GM12874 (cell line): ENCODE measurements at regions not wholly inside any gene's neighbourhood (a gene's known extent, or its start where the extent isn't known, plus 50 kb on each side); places are given as distances from the start of the nearest gene placed in this dataset.

Experiments used
- TF ChIP-seq, protein P1 (sequence below): IDR thresholded peaks from 2 replicates; pipeline ENCODE4 v1.5.1; 2011; ENCODE audit warnings: low read depth, mild to moderate bottlenecking, control low read depth, low read length, moderate library complexity; ENCODE audit not compliant: insufficient read depth

DNA sequence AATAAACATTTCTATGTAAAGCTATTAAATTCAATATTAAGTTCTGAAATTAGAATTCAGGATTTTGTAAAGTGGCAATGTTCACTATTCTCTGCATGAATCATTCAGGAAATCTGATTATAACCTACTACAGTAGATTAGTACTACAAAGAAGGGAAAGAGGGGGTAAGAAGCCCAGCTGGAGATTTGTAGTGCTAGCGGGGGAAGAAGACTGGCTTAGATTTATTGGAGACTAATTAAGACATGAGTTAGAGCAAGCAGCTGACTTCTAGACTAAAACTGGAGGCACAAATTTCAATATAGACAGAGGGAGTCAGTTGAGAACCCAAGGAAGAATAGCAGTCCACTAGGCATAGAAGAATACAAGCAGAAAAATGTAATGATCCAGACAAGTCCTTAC lies 55.8 kb upstream of the SETMAR start:
- TF ChIP-seq, protein P1, sequence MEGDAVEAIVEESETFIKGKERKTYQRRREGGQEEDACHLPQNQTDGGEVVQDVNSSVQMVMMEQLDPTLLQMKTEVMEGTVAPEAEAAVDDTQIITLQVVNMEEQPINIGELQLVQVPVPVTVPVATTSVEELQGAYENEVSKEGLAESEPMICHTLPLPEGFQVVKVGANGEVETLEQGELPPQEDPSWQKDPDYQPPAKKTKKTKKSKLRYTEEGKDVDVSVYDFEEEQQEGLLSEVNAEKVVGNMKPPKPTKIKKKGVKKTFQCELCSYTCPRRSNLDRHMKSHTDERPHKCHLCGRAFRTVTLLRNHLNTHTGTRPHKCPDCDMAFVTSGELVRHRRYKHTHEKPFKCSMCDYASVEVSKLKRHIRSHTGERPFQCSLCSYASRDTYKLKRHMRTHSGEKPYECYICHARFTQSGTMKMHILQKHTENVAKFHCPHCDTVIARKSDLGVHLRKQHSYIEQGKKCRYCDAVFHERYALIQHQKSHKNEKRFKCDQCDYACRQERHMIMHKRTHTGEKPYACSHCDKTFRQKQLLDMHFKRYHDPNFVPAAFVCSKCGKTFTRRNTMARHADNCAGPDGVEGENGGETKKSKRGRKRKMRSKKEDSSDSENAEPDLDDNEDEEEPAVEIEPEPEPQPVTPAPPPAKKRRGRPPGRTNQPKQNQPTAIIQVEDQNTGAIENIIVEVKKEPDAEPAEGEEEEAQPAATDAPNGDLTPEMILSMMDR = no peak

DNA sequence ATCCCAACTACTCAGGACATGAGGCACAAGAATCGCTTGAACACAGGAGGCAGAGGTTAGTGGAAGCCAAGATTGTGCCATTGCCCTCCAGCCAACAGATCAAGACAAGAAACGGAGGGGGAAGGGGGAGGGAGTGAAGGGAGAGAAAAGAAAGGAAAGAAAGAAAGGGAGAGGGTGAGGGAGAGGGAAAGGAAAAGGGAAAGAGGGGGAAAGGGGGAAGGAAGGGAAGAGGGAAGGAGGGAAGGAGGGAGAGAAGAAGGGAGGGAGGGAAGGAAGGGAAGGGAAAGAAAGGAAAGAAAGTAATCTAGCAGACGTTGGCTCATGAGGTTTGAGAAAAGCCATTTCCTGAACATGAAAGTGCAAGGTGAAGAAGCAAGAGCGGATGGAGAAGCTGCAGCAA lies 53.1 kb upstream of the SETMAR start:
- TF ChIP-seq, protein P1 = no peak

DNA sequence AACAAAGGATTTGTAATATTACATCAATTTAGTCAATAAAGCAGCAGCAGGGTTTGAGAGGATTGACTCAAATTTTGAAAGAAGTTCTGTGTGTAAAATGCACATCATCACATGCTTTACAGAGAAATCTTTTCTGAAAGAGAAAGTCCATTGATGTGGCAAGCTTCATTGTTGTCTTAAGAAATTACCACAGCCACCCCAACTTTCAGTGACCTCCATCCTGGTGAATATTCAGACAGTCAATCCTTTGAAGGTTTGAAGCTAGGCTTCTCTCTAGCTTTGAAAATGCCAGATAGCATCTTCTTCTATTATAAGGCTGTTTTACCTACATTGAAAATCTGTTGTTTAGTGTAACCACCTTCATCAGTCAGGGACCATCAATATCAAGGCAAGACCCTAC lies 51.8 kb upstream of the SETMAR start:
- TF ChIP-seq, protein P1 = no peak
